ENCODE measurements at regions not wholly inside any gene's neighbourhood (a gene's known extent, or its start where the extent isn't known, plus 50 kb on each side); places are given as distances from the start of the nearest gene placed in this dataset.

GRCh38 chr18:2030647-2031046, 540.7 kb downstream of the METTL4 start:
- Mint-ChIP-seq H3K9me3 (no peaks in the 10 kb centered on the region), H3K4me1 (ENCODE audit: unreplicated experiment) (no peaks in the 10 kb centered on the region), H3K27me3 (peaks cover 7% of the 10 kb centered on the region), H3K4me3 (no peak overlapping the region), H3K36me3 (no peaks in the 10 kb centered on the region), H3K27ac (no peak overlapping the region)
- no peak for TF ChIP-seq CTCF (conservative IDR thresholded peaks at IDR 0.05)
- DNase-seq (ENCODE audit: extremely low spot score, unreplicated experiment) = no peak

DNA sequence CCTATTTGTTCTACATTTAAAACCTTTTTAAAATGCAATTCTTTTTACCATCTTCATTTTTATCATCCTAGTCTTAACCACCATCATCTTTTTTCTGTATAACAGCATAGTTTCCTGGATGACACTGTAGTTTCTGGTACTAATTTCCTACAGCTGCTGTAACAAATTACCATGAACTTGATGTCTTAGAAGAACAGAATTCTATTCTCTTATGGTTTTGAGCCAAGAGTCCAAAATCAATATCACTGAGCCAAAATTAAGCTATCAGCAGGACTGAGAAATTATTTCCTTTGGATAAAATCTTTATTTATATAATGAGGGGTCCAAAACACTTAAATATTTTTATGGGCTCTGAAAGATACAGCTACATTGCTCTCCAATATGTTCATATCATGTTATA, 539.3 kb downstream of the METTL4 start:
- Mint-ChIP-seq H3K36me3 (no peaks in the 10 kb centered on the region), H3K27me3 (peaks cover 7% of the 10 kb centered on the region), H3K4me1 (ENCODE audit: unreplicated experiment) (no peaks in the 10 kb centered on the region), H3K9me3 (no peaks in the 10 kb centered on the region), H3K27ac (no peak overlapping the region), H3K4me3 (no peak overlapping the region)
- no peak for TF ChIP-seq CTCF (conservative IDR thresholded peaks at IDR 0.05)
- DNase-seq (ENCODE audit: extremely low spot score, unreplicated experiment) = no peak

GRCh38 chr18:2035056-2035455, 536.2 kb downstream of the METTL4 start:
- Mint-ChIP-seq H3K27ac (no peak overlapping the region), H3K9me3 (peaks cover 1% of the 10 kb centered on the region), H3K36me3 (no peaks in the 10 kb centered on the region), H3K27me3 (peaks cover 7% of the 10 kb centered on the region), H3K4me3 (no peak overlapping the region), H3K4me1 (ENCODE audit: unreplicated experiment) (no peaks in the 10 kb centered on the region)
- TF ChIP-seq CTCF (conservative IDR thresholded peaks at IDR 0.05) = no peak
- no peak for DNase-seq (ENCODE audit: extremely low spot score, unreplicated experiment)

DNA sequence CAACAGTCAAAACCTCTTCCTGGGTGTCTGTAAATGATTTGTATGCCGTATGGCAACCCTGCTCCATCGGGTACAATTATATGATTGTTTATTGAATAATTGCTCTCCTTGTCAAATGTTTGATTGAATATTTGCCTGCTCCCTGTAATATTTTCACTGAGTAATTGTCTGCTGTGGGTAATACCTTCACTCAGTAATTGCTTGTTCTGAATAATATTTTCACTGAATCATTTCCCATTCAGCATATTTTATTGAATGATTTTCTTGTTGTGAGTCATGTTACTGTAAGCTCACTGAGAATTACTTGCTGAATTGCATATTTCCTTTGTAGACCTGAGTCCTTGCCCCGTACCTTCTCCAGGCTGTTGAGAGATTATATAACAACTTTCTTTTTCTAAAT, 535.2 kb downstream of the METTL4 start:
- peaks cover 7% of the 10 kb centered on the region for H3K27me3 Mint-ChIP-seq
- DNase-seq (ENCODE audit: extremely low spot score, unreplicated experiment) = no peak
- no peaks in the 10 kb centered on the region for H3K36me3 Mint-ChIP-seq
- no peak for TF ChIP-seq CTCF (conservative IDR thresholded peaks at IDR 0.05)
- no peaks in the 10 kb centered on the region for H3K4me1 Mint-ChIP-seq (ENCODE audit: unreplicated experiment)
- H3K9me3 Mint-ChIP-seq = peaks cover 5% of the 10 kb centered on the region
- H3K27ac Mint-ChIP-seq = no peak overlapping the region
- peak overlapping the region; percentile 9 for H3K4me3 Mint-ChIP-seq

- Mint-ChIP-seq H3K27ac (no peak overlapping the region), H3K27me3 (peaks cover under 1% of the 10 kb centered on the region), H3K4me3 (no peak overlapping the region), H3K4me1 (ENCODE audit: unreplicated experiment) (no peaks in the 10 kb centered on the region), H3K9me3 (peaks cover 5% of the 10 kb centered on the region), H3K36me3 (no peaks in the 10 kb centered on the region)
- no peak for DNase-seq (ENCODE audit: extremely low spot score, unreplicated experiment)
- TF ChIP-seq CTCF (conservative IDR thresholded peaks at IDR 0.05) = no peak
Measured at GRCh38 chr18:2040279-2040678, 531.0 kb downstream of the METTL4 start.

GRCh38 chr18:2049986-2050385, 521.3 kb downstream of the METTL4 start:
- DNase-seq (ENCODE audit: extremely low spot score, unreplicated experiment) = no peak
- no peaks in the 10 kb centered on the region for H3K4me1 Mint-ChIP-seq (ENCODE audit: unreplicated experiment)
- H3K9me3 Mint-ChIP-seq = no peaks in the 10 kb centered on the region
- no peak overlapping the region for H3K27ac Mint-ChIP-seq
- no peaks in the 10 kb centered on the region for H3K36me3 Mint-ChIP-seq
- no peak for TF ChIP-seq CTCF (conservative IDR thresholded peaks at IDR 0.05)
- no peak overlapping the region for H3K4me3 Mint-ChIP-seq
- H3K27me3 Mint-ChIP-seq = no peaks in the 10 kb centered on the region
